22Rv1 (cell line): ENCODE measurements at regions not wholly inside any gene's neighbourhood (a gene's known extent, or its start where the extent isn't known, plus 50 kb on each side); places are given as distances from the start of the nearest gene placed in this dataset.

Experiments used
- ZFX ChIP-seq: fragments of 450-650 bp; IDR thresholded peaks from 2 replicates; pipeline ENCODE4 v1.6.1; 2017; ENCODE audit warnings: antibody characterized with exemption, borderline replicate concordance
- TF ChIP-seq, protein P1 (sequence below): fragments of 450-650 bp; IDR thresholded peaks from 2 replicates; pipeline ENCODE4 v1.5.1; 2017; ENCODE audit warnings: mild to moderate bottlenecking

DNA sequence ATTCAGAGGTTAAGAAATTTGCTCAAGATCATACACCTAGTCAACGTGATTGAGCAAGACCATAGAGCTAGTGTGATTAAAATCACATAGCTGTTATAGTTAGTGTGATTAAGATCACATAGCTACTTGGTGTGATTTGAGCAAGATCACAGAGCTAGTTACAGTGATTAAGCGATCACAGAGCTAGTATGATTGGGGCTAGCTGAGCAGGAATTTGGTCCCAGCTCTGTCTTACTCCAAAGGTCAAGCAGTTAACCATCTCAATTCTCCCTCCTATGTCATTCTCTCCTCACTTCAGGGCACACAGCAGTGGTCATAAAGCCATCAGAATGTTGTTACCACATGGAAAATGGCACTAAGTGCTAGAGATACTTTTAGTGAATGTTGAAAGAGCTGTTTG, 158.2 kb downstream of the SPTSSA start:
- TF ChIP-seq, protein P1, sequence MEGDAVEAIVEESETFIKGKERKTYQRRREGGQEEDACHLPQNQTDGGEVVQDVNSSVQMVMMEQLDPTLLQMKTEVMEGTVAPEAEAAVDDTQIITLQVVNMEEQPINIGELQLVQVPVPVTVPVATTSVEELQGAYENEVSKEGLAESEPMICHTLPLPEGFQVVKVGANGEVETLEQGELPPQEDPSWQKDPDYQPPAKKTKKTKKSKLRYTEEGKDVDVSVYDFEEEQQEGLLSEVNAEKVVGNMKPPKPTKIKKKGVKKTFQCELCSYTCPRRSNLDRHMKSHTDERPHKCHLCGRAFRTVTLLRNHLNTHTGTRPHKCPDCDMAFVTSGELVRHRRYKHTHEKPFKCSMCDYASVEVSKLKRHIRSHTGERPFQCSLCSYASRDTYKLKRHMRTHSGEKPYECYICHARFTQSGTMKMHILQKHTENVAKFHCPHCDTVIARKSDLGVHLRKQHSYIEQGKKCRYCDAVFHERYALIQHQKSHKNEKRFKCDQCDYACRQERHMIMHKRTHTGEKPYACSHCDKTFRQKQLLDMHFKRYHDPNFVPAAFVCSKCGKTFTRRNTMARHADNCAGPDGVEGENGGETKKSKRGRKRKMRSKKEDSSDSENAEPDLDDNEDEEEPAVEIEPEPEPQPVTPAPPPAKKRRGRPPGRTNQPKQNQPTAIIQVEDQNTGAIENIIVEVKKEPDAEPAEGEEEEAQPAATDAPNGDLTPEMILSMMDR, result no peak
- TF ChIP-seq ZFX, result no peak
